ENCODE measurements at regions not wholly inside any gene's neighbourhood (a gene's known extent, or its start where the extent isn't known, plus 50 kb on each side); places are given as distances from the start of the nearest gene placed in this dataset.
"Not testable (repeated sequence)": the region's sequence is repeated elsewhere in the genome, so short reads cannot be mapped to it uniquely, and the experiment has no call there.

- Histone ChIP-seq H3K27me3 (ENCODE audit: insufficient read depth, low read depth) (no peaks in the 10 kb centered on the region), H3K27ac (no peak overlapping the region), H3F3A (ENCODE audit: insufficient read depth, low read depth) (no peaks in the 10 kb centered on the region), H3K4me3 (no peak overlapping the region), H3K4me1 (replicated peaks; ENCODE audit: insufficient read depth) (no peaks in the 10 kb centered on the region), H2AFZ (no peak overlapping the region), H3K4me2 (no peak overlapping the region), H3K9me3 (ENCODE audit: insufficient read depth, low read depth) (no peaks in the 10 kb centered on the region), H4K20me1 (ENCODE audit: insufficient read depth) (no peaks in the 10 kb centered on the region), H3K9me2 (ENCODE audit: insufficient read depth) (no peaks in the 10 kb centered on the region), H3K79me2 (ENCODE audit: low read depth) (no peaks in the 10 kb centered on the region), H3K36me3 (ENCODE audit: low read depth) (no peaks in the 10 kb centered on the region)
- no peak for TF ChIP-seq EZH2 (IDR thresholded peaks at IDR 0.05; ENCODE audit: low read depth)
- no peak for TF ChIP-seq CTCF (conservative IDR thresholded peaks at IDR 0.05)
- CTCF ChIA-PET: no interaction called here
- POLR2A ChIA-PET (ENCODE audit: unreplicated experiment): no interaction called here
- intact Hi-C loops (cut with micrococcal nuclease; ENCODE audit: unreplicated experiment): no loop called here
- no TSS peak for BruUV-seq (replicated peaks)
- DNase-seq: no peak
Observed at GRCh38 chr14:22105006-22105623, 431.5 kb upstream of the OR4E1 start.

GRCh38 chr14:22100764-22101120 lies 427.1 kb upstream of the OR4E1 start:
- H3K79me2 ChIP-seq (ENCODE audit: low read depth); CTCF ChIA-PET; H3F3A ChIP-seq (ENCODE audit: insufficient read depth, low read depth); intact Hi-C loops (cut with micrococcal nuclease; ENCODE audit: unreplicated experiment); H3K4me2 ChIP-seq; H3K4me1 ChIP-seq (replicated peaks; ENCODE audit: insufficient read depth); DNase-seq; H2AFZ ChIP-seq; H3K27ac ChIP-seq; H3K27me3 ChIP-seq (ENCODE audit: insufficient read depth, low read depth); H3K36me3 ChIP-seq (ENCODE audit: low read depth); H4K20me1 ChIP-seq (ENCODE audit: insufficient read depth); H3K9me3 ChIP-seq (ENCODE audit: insufficient read depth, low read depth); BruUV-seq (replicated peaks); POLR2A ChIA-PET (ENCODE audit: unreplicated experiment); H3K9me2 ChIP-seq (ENCODE audit: insufficient read depth); H3K4me3 ChIP-seq: not testable (repeated sequence)

GRCh38 chr14:22099942-22100763 lies 426.5 kb upstream of the OR4E1 start:
- POLR2A ChIA-PET (ENCODE audit: unreplicated experiment): no interaction called here
- H2AFZ ChIP-seq: no peak overlapping the region

More at GRCh38 chr14:22099942-22100763, 426.5 kb upstream of the OR4E1 start:
- intact Hi-C loops (cut with micrococcal nuclease; ENCODE audit: unreplicated experiment): no loop called here
- H4K20me1 ChIP-seq (ENCODE audit: insufficient read depth): no peaks in the 10 kb centered on the region
- H3K27ac ChIP-seq: no peak overlapping the region
- no peaks in the 10 kb centered on the region for H3K9me2 ChIP-seq (ENCODE audit: insufficient read depth)
- H3F3A ChIP-seq (ENCODE audit: insufficient read depth, low read depth): no peaks in the 10 kb centered on the region
- H3K4me2 ChIP-seq: no peak overlapping the region
- DNase-seq: no peak
- no peaks in the 10 kb centered on the region for H3K36me3 ChIP-seq (ENCODE audit: low read depth)
- no TSS peak for BruUV-seq (replicated peaks)
- no peaks in the 10 kb centered on the region for H3K4me1 ChIP-seq (replicated peaks; ENCODE audit: insufficient read depth)
- H3K79me2 ChIP-seq (ENCODE audit: low read depth): no peaks in the 10 kb centered on the region
- no peak for TF ChIP-seq EZH2 (IDR thresholded peaks at IDR 0.05; ENCODE audit: low read depth)
- no peak for TF ChIP-seq CTCF (conservative IDR thresholded peaks at IDR 0.05)
- no peaks in the 10 kb centered on the region for H3K27me3 ChIP-seq (ENCODE audit: insufficient read depth, low read depth)
- no peak overlapping the region for H3K4me3 ChIP-seq
- CTCF ChIA-PET: no interaction called here
- H3K9me3 ChIP-seq (ENCODE audit: insufficient read depth, low read depth): no peaks in the 10 kb centered on the region

Measured in PC-9 (cell line).